ENCODE measurements at regions not wholly inside any gene's neighbourhood (a gene's known extent, or its start where the extent isn't known, plus 50 kb on each side); places are given as distances from the start of the nearest gene placed in this dataset.
A peak's percentile ranks its signal among the peaks of the same experiment; 100 is the strongest.

GRCh38 chr6:10051283-10051682, 363.6 kb downstream of the TFAP2A start:
- no peak for DNase-seq (ENCODE audit: low read depth)
- TF ChIP-seq CTCF (IDR thresholded peaks at IDR 0.05; ENCODE audit: low read depth, low read length, missing control alignments), result no peak
- H3K4me3 ChIP-seq (ENCODE audit: low read depth, low read length), result no peak overlapping the region
- in situ Hi-C loops (cut with HindIII; ENCODE audit: low sequenced_read_pairs), result no loop called here

DNA sequence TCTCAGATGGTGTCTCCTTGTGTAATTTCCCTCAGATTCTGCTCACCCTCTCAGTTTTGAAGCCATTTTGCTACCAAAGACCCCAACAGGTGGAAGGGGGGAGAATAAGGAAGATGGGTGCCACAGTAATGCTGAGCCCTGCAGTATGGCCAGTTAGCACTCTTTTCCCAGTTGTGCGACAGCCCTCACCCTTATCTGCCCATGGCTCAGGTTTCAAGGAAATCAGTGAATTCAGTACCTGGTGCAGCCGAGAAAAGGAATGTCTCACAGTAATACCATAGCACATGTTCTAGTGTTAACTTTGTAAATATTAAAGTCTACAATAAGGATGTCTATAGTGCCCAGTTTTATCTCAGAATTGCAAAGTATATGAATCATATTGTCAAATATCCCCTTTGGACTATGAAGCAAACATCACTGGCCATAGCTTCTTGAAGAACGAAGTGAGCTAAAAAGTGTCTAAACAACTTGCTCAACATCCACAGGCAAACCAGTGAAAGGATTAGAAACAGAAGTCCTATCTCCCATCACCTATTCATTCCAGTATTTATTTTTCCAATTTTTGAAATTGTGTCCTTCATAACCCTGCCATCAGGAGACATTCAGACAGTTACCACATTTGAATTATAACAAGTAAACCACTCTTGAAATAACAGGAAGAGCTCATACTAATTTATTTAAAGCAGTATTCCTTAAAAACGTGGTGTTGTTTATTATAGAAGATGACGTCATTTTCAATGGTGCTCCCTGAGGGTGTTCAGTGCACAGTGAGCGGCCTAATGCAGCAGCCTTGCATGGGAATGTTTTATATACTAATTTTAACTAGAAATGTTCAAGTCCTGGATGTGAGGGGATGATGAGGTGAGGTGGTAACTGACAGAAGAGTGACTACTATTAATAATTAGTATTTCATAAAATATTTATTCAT, 366.2 kb downstream of the TFAP2A start:
- in situ Hi-C loops (cut with HindIII; ENCODE audit: low sequenced_read_pairs), result no loop called here
- H3K4me3 ChIP-seq (ENCODE audit: low read depth, low read length), result no peak overlapping the region
- no peak for TF ChIP-seq CTCF (IDR thresholded peaks at IDR 0.05; ENCODE audit: low read depth, low read length, missing control alignments)
- no peak for DNase-seq (ENCODE audit: low read depth)

DNA sequence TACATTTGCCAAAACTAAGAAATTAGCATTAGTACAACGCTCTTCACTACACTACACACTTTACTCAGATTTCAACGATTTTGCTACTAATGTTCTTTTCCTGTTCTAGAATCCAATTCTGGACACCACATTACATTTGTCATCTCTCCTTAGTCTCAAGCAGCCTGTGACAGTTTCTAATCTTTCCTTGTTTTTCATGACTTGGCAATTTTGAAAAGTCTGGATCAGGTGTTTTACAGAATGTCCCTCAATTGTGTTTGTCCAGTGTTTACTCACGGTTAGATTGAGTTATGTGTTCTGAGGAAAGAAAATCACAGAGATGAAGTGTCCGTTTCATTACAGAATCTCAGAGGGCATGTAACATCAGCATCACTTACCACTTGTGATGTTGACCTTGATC, 372.6 kb downstream of the TFAP2A start:
- TF ChIP-seq CTCF (IDR thresholded peaks at IDR 0.05; ENCODE audit: low read depth, low read length, missing control alignments), result no peak
- no peak overlapping the region for H3K4me3 ChIP-seq (ENCODE audit: low read depth, low read length)
- in situ Hi-C loops (cut with HindIII; ENCODE audit: low sequenced_read_pairs), result no loop called here
- no peak for DNase-seq (ENCODE audit: low read depth)

GRCh38 chr6:10033223-10033829, 381.5 kb downstream of the TFAP2A start:
- H3K4me3 ChIP-seq (ENCODE audit: low read depth, low read length), result no peak overlapping the region
- no peak for TF ChIP-seq CTCF (IDR thresholded peaks at IDR 0.05; ENCODE audit: low read depth, low read length, missing control alignments)
- in situ Hi-C loops (cut with HindIII; ENCODE audit: low sequenced_read_pairs), result no loop called here
- DNase-seq (ENCODE audit: low read depth), result no peak

DNA sequence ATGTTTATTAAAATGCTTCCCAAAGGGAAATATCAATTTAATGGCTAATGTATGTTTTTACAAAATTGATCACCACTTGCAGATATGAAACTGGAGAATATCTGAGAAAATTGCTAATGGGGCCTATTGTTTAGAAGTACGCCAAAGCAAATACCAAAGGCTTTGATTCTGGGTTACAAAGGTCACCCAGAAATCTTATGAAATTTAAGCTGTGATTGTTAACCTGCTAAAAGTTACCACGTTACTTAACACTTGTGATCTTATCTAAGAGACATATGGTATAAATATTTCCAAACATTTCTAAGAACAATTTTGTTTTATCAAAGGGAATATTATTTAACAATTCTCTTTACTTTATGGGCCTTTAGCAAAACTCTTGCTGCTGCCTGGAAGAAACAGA, 383.3 kb downstream of the TFAP2A start:
- DNase-seq (ENCODE audit: low read depth), result no peak
- in situ Hi-C loops (cut with HindIII; ENCODE audit: low sequenced_read_pairs), result no loop called here
- TF ChIP-seq CTCF (IDR thresholded peaks at IDR 0.05; ENCODE audit: low read depth, low read length, missing control alignments), result no peak
- H3K4me3 ChIP-seq (ENCODE audit: low read depth, low read length), result no peak overlapping the region

DNA sequence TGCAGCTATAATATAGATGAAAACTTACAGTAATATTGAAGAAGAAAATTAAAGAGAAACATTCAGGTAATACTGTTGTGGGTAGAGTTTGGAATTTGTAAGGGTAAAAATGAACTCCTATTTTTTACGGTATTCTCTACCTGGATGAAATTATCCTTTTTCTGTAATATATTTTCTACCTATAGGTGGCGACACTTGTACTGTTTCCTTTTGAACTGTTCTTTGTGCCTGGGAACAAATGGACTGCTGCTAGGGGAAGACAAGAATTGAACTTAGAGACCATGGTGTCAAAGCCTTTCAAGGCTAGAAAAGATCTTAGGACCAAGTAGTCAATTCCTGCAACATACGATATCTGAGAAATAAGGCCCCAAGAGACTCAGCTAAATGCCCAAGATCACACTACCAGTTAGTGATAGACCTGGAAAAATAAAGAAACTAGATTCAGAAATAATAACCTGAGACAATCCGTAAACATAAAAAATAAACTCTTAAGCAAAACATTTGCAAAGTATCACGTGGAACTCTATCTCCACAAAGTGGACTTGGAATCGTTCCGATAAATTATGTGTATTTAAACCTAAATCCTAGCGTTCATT, 383.8 kb downstream of the TFAP2A start:
- peak; percentile 24 for TF ChIP-seq CTCF (IDR thresholded peaks at IDR 0.05; ENCODE audit: low read depth, low read length, missing control alignments)
- H3K4me3 ChIP-seq (ENCODE audit: low read depth, low read length), result no peak overlapping the region
- DNase-seq (ENCODE audit: low read depth), result no peak
- in situ Hi-C loops (cut with HindIII; ENCODE audit: low sequenced_read_pairs), result no loop called here
